Adipose tissue (tissue), 3 donors: ENCODE measurements at regions not wholly inside any gene's neighbourhood (a gene's known extent, or its start where the extent isn't known, plus 50 kb on each side); places are given as distances from the start of the nearest gene placed in this dataset.
"Not testable (repeated sequence)": the region's sequence is repeated elsewhere in the genome, so short reads cannot be mapped to it uniquely, and the experiment has no call there.

ENCODE experiments used
- H3K27ac ChIP-seq: one replicate; pipeline ENCODE4 v1.5.1; 2013; ENCODE audit warnings: low read depth, low read length
- WGBS, 3 donors: extraction: QIAGEN DNeasy Blood & Tissue Kit; methylation state at CpG; one replicate each; pipeline ENCODE4 v1.1.7; 2013; 5-methylcytosine and 5-hydroxymethylcytosine counted together
- donor health status: healthy with polysubstance abuse.
- donor health status: Bipolar disorder and iron deficiency.
- donor health status: healthy.

DNA sequence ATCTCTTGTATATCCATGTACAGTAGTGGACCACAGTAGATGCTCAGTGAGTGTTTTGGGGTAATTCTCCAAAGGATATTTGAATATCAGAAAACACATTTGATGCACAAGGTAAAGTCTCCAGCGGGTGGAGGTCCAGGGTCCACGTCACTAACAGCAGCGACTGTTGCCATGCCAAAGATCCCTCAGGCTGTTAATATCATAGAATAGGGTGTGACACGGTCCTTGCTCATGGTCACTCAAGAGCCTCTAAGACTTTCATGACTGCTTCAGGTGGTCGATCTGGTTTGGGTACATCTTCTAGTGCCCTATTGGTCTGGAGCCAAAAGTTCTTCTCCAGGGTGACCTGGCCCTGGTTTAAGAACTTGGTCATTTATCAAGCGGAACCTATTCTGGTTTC, 90.8 kb downstream of the OLIG3 start:
- no peak overlapping the region for H3K27ac ChIP-seq
- WGBS, 3 donors = 88 to 93% (median 90%) methylated on average over 6 of the region's 6 CpGs

DNA sequence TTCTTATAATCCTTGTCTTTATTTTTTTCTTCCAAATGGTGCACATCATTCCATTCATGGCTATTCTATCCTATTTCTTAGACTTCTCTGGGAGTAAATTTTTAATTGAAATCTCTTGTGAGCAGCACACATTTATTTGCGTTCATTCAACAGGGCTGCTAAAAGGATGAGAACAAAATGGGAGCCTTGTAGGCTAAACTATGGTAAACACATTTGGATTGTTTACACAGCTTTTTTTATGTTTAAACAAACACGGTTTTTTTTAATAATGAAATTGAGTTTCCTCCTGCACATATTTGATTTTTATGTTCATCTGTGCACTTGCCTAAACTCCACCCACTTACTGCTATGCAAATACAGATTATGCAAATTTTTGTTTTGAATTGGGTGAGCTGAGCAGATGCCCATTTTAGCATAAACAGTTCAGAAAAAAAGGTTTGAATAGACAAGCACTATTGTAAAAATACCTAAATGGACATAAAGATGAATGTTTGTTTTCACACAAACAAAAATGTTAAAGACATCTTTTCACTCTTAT, 92.0 kb downstream of the OLIG3 start:
- H3K27ac ChIP-seq = no peak overlapping the region
- WGBS, 3 donors = 63 to 79% (median 67%) methylated on average over 2 of the region's 2 CpGs

DNA sequence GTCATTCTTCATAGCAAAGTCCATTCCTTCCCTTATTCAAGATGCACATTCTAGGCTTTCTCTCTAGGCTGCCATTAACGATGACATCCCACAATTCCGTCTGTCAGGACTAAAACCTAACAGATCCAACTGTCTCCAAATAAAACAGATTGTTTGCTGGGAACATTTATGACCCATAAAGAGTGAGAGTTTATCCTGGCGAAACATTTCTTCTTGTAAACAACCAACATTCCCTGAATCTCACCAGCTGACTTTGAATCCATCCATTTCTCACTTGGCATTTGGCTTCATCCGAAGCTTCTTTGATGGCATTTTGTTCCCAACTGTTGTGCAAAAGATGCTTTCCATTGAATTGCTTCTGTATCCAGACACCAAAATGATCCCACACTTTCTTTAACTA, 93.1 kb downstream of the OLIG3 start:
- 84 to 91% (median 84%) methylated on average over 4 of the region's 4 CpGs for WGBS, 3 donors
- no peak overlapping the region for H3K27ac ChIP-seq

DNA sequence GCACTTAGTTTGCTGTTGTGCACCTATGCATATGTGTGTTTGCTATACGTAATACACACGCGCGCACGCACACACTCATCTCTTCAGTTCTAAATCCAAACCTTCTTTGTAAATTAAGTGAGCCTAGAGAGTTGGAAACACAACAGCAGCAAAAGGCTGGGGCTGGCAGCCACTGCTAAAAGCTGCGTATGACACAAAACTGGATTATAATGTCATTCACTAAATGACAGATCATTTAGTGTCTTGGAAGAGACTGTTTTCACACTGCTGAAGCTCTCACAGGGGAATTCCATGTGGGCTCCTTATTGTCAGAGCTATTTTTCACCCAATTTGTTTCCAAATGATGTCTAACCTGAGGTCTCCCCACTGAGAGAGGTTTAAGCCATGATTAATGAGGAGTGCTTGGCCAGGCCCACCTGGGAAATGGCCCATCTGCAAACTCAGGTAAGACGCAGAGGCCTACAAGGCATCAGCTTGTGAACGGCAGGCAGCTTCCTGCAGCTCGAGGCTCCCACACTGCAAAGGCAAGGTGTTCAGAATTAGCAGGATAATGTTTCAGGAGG, 94.2 kb downstream of the OLIG3 start:
- no peak overlapping the region for H3K27ac ChIP-seq
- 69 to 78% (median 76%) methylated on average over 9 of the region's 9 CpGs for WGBS, 3 donors

DNA sequence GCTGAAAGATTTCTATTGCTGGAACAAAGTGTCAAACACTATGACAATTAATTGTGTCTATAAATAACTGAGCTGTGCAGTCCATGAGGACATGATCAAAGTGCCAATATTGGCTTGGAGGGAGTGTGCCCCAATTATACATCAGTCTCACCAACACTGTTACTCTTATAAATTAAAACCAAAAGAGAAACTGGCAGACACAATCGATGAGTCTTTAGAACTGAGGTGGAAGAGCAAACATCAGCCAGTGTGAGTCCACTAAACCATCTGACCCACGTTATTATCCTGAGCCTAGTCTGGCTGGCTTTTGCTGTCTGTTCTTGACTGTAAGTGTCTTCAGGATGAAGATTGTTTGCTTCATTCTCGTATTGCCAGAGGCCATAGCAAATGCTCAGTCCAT, 98.9 kb downstream of the OLIG3 start:
- H3K27ac ChIP-seq = no peak overlapping the region
- 83 to 88% (median 85%) methylated on average over 3 of the region's 3 CpGs for WGBS, 3 donors

DNA sequence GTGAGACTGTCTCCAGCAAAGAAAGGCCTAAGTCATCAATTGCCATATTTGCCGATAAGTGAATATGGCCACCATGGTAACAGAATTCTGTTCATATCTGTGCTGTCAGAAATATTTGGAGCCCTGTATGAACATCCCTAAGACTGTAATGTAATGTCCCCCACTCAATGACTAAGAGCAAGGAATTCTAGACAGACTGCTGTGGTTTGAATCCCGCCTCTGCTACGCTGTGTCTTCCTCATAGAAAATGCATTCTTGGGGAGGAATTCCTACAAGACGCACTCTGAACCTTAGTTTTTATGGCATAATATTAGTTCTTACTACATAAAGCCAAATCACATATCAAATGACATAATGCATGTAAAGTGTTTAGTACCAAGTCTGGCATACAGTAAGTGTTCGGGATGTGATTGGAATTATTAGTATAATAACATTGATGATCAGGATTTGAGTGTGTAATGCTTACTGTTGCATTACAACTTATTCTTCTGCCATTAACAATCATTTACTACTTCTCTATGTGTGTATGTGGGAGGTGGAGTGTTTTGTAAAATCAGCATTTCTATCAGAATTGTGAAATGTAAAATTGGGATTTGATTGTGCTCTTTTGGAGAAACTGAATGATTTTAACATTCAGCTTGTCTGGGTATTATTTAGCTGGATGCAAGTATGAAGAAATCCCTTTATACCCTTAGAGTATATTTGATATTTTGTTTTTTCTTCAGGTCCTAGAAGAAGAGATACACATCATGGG, 103.0 kb downstream of the OLIG3 start:
- WGBS, 3 donors = 96 to 97% (median 96%) methylated on average over 5 of the region's 5 CpGs
- H3K27ac ChIP-seq = no peak overlapping the region

DNA sequence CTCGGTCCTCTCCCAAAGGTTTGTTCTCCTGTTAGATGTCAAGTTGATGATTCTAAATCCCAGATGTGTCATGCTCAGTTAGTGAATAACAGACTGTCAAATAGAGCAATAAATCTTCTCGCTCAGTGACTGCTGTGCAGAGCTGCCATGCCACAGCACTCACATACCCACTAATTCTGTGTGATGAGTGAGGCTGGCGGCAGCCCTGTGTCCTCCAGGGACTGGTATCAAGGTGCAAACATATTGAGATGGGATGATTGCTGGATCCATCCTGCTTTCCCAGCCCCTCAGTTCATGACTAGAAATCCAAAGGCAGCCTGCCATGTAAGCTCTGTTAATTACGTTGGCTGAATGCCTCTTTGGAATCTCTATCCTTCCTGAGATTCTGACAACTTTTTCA, 103.9 kb downstream of the OLIG3 start:
- 70 to 79% (median 78%) methylated on average over 4 of the region's 4 CpGs for WGBS, 3 donors
- H3K27ac ChIP-seq = no peak overlapping the region

DNA sequence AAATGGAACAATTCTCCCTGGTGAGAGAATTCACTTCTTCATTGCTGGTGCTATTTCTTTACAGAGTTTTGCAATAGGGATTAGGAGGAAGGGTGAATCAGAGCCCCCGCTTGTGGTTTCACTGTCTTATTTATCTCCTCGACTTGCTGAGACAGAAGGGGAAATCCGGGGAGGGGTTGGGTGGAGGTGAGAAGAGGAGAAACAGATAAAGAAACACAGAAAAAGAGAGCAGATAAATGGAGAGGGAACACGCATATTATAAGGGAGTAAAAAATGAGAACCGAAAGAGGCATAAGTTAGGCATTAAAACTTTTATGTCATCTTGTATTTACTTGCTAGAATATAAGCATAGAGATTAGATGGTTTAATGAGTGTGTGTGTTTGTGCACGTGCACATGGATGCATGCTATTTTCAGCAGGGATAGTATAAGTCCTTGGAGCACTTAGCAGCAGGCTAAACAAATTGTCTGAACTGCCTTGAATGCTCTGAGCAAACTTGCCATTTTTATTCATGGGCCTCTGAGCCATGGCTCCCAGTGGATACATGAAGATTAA, 105.0 kb downstream of the OLIG3 start:
- no peak overlapping the region for H3K27ac ChIP-seq
- WGBS, 3 donors = 28 to 56% (median 44%) methylated on average over 6 of the region's 6 CpGs

DNA sequence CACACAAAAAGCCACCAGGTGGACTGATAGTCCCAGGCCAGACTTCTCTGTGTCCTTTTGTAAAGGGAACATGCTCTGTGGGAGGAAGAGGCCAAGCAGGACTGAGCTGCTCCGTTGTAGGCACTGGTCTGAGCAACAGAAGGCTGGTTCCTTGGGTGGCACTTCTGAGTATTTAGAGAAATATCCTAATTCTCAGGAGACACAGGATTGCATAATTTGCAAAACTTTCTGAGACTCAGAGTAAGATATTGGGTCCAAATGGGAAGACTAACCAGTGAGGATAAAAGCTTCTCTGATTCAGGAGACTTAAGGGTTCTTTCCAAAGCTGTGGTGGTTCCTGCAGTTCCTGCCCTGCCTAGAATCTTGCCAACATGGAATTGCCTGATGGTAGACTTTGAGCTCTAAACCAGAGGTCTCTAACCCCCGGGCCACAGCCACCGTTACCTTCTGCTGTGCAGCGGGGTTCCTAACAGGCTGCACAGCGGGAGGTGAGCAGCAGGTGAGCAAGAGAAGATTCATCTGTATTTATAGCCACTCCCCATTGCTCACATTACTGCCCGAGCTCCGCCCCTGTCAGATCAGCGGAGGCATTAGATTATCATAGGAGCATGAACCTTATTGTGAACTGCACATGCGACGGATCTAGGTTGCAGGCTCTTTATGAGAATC, 107.0 kb downstream of the OLIG3 start:
- WGBS, 3 donors = 76 to 87% (median 78%) methylated on average over 10 of the region's 10 CpGs

DNA sequence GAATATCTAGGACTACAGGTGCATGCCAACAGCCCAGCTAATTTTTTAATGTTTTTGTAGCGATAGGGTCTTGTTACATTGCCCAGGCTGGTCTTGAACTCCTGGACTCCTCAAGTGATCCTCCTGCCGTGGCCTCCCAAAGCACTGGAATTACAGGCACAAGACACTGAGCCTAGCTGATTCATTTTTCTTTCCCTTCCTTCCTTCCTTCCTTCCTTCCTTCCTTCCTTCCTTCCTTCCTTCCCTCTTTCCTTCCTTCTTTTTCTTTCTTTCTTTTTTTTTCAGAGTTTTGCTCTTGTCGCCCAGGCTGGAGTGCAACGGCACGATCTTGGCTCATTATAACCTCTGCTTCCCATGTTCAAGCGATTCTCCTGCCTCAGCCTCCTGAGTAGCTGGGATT, 110.9 kb downstream of the OLIG3 start:
- 91 to 95% (median 94%) methylated on average over 6 of the region's 6 CpGs for WGBS, 3 donors
- not testable (repeated sequence) for H3K27ac ChIP-seq

More for the DNA sequence above, 107.0 kb downstream of the OLIG3 start:
- H3K27ac ChIP-seq = no peak overlapping the region

DNA sequence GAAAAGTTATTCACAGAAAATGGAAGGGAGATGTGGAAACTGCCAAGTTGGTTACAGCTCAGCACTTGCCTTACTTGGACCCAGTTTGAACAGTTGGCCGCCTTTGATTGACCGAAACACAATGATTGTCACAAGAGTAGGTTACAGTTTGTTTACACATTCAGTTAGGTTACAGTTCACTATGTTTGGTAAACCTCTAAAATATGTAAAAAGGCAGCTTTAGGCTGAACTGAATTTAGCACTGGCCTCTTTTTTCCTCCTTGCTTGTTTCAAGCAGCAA, 116.2 kb downstream of the OLIG3 start:
- 77 to 91% (median 87%) methylated on average over 2 of the region's 2 CpGs for WGBS, 3 donors
- no peak overlapping the region for H3K27ac ChIP-seq

DNA sequence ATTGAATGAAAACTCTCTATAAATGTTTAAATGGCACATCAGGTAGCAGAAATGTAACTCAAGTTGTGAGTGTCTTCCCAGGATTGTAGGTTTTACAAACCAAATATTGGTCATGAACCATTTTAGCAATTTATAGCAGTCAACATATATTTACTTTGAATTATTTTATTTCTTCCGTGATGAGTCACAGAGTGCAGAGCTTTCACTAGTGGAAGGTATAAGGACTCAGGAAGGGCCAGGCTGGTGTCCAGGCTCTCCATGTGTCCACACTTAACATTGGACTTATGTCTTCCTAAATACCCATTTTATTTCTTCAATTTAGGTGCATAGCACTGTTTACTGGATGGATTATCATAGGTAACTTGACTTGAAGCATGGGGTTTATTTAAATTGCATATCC, 120.9 kb downstream of the OLIG3 start:
- WGBS, 3 donors = 91 to 97% (median 97%) methylated on average over 1 of the region's 1 CpG

DNA sequence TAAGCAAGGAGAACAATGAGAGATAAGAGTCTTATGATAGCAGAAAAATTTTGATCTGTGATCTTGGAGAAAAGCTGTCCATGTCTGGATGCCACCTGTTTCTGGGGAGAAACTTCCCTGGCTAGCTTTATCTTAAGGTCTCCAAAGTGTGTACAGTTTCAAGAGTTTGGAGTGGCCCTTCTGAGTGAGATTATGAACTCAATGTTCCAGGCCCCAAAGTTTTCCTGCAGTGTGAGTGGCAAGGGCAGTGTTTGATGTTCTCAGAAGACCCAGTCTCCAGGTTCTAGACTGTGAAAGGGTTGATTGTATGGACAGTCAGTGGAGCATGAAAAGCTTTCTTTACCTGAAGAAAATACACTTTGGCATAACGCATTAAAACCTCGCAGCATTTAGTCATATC, 121.7 kb downstream of the OLIG3 start:
- no peak overlapping the region for H3K27ac ChIP-seq
- WGBS, 3 donors = 91 to 94% (median 91%) methylated on average over 2 of the region's 2 CpGs

More for the DNA sequence above, 120.9 kb downstream of the OLIG3 start:
- H3K27ac ChIP-seq = no peak overlapping the region

DNA sequence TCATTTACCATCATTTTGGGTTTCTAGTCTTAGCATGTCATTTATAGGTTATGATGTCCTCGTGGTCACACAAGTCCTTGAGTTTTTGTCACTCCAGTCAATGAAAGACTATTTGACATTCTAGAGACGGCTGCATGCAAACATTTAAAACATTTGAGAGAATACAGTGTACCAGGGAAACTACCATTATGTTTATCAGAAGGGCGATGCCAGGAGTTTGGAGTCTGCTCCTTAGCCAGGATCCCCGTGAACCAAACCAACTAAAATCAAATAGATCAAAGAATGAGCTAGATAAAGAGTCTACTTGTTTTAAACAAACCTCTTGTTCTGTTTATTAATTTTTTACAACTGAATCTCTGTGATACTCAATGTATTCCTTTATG, 122.6 kb downstream of the OLIG3 start:
- WGBS, 3 donors = 75 to 95% (median 93%) methylated on average over 4 of the region's 4 CpGs
- no peak overlapping the region for H3K27ac ChIP-seq

DNA sequence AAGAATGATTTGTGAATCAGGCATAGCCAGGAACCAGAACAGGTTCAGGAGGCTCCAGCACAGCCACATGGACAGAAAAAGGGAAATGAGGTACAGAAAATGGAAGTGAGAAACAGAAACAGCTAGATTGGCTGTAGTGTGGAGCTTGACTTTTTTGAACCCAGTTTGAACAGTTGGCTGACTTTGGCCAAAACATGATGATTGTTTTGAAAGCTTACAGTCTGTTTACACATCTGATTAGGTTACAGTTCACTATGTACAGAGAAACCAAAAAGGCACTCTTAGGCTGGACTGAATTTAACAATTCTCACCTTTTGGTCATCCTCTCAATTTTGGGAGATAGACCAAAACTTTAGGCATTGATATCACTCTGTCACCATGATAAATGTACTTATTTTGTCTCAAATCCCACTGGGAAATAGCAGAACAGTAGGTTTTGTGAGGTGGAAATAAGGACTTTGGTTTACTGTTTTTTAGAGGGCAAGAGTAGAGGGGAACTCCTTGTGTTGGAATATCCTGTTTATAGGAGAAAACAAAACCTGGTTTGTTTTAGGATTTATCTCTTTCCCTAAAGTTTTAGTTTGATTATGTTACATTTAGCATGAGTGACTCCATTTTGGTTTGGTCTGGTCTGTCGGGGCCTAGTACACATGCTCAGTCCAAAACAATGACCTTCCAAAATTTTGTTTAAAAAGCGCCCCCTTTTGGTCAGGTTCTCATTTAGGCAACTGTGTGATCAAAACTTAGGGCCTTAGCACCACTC, 123.1 kb downstream of the OLIG3 start:
- H3K27ac ChIP-seq = no peak overlapping the region
- WGBS, 3 donors = 66 to 79% (median 72%) methylated on average over 2 of the region's 2 CpGs

DNA sequence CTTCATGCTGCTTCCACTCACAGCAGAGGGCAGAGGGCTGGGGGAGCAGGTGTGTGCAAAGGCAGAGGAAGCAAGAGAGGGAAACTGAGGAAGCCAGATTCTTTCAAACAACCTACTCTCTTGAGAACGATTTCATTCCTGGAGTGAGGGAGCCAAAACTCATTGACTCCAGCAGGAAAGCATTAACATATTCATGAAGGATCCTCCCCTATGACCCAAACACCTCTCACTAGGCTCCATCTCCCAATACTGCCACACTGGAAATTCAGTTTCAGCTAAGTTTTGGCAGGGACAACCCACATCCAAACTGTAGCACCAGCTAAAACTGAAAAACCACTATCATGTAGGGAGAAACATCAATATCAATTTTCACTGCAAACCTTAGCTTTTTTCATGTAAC, 125.1 kb downstream of the OLIG3 start:
- no peak overlapping the region for H3K27ac ChIP-seq
- 48 to 59% (median 55%) methylated on average over 1 of the region's 1 CpG for WGBS, 3 donors

DNA sequence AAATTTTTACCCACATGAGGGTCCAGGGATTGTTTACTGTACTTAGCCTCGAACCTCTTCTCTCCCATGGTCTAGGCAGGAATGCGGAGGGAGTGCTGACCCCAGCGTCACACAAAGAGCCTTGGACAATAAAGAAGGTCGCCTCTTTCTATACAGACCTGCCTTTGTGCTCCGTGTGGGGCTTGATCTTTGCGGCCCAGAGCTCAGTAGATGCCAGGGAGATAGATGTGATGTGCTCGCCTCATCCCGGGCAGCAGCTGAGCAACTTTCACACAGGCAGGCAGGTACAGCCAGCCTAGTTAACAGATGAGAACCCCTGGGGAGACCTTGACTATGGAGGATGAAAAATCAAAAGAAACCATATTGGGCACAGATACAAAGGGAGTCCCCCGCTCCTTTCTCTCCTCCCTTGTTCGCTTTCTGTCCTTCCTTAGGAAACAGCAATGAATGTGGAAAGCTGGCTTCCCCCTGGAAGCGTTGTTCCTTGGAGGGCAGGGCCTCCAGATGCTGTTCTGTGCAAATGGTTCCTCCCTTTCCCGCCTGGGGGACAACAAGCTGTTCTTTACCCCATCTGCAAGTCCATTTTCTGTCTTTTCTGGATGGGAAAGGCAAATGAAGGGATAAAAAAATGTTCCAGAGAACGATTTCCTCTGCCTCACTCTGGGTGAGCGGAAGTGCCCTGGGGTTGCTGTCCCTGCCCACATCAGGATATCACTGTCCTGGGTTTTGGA, 128.3 kb downstream of the OLIG3 start:
- WGBS, 3 donors = 77 to 86% (median 85%) methylated on average over 14 of the region's 14 CpGs
- H3K27ac ChIP-seq = no peak overlapping the region

DNA sequence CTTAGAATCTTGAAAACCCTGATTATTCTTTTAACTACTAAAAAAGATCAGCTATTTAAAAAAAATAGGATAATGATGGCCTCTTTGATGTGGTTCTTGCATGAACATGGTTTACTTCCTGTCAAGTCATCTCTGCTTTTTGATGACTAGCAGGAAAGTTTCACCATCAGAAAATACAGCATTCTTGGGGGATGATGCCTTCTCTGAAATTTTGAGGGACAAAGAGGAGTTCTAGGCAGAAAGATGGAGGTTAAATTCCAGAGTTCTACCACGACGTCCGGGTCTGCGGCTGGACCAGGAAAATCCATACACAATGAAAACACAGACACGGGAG, 130.4 kb downstream of the OLIG3 start:
- WGBS, 3 donors = 88 to 90% (median 89%) methylated on average over 5 of the region's 5 CpGs
- H3K27ac ChIP-seq = no peak overlapping the region
